ENCODE measurements at regions not wholly inside any gene's neighbourhood (a gene's known extent, or its start where the extent isn't known, plus 50 kb on each side); places are given as distances from the start of the nearest gene placed in this dataset.

GRCh38 chr6:117829594-117830319 lies 77.3 kb upstream of the SLC35F1 start:
- H3K9me3 ChIP-seq (ENCODE audit: control insufficient read depth, low read length) = no peaks in the 10 kb centered on the region
- H3K27ac ChIP-seq (ENCODE audit: low read depth, low read length, severe bottlenecking) = peak overlapping the region; percentile 68
- no peaks in the 10 kb centered on the region for H3K36me3 ChIP-seq (ENCODE audit: control insufficient read depth, insufficient read depth, low read length)
- no peaks in the 10 kb centered on the region for H3K4me1 ChIP-seq (ENCODE audit: control insufficient read depth, insufficient read depth, low read length, poor library complexity, severe bottlenecking)
- H3K4me3 ChIP-seq (ENCODE audit: extremely low read depth, insufficient read depth, low read length, poor library complexity, severe bottlenecking) = peak overlapping the region; percentile 41
- WGBS, 2 experiments (ENCODE audit: insufficient coverage in 2 of 2) = 0 to 60% methylated on average over 1 of the region's 8 CpGs

- 61 to 88% methylated on average over 2 of the region's 3 CpGs for WGBS, 2 experiments (ENCODE audit: insufficient coverage in 2 of 2)
- H3K4me1 ChIP-seq (ENCODE audit: control insufficient read depth, insufficient read depth, low read length, poor library complexity, severe bottlenecking) = no peaks in the 10 kb centered on the region
- no peaks in the 10 kb centered on the region for H3K9me3 ChIP-seq (ENCODE audit: control insufficient read depth, low read length)
- no peak overlapping the region for H3K27ac ChIP-seq (ENCODE audit: low read depth, low read length, severe bottlenecking)
- no peaks in the 10 kb centered on the region for H3K36me3 ChIP-seq (ENCODE audit: control insufficient read depth, insufficient read depth, low read length)
- no peak overlapping the region for H3K4me3 ChIP-seq (ENCODE audit: extremely low read depth, insufficient read depth, low read length, poor library complexity, severe bottlenecking)
These were observed 69.8 kb upstream of the SLC35F1 start for GRCh38 chr6:117837261-117837660.

- 20% methylated on average over 1 of the region's 2 CpGs; no CpG with 5 or more reads in 1 of the 2 experiments for WGBS, 2 experiments (ENCODE audit: insufficient coverage in 2 of 2)
- H3K4me3 ChIP-seq (ENCODE audit: extremely low read depth, insufficient read depth, low read length, poor library complexity, severe bottlenecking) = no peak overlapping the region
- no peaks in the 10 kb centered on the region for H3K36me3 ChIP-seq (ENCODE audit: control insufficient read depth, insufficient read depth, low read length)
- H3K27ac ChIP-seq (ENCODE audit: low read depth, low read length, severe bottlenecking) = no peak overlapping the region
- no peaks in the 10 kb centered on the region for H3K9me3 ChIP-seq (ENCODE audit: control insufficient read depth, low read length)
- no peaks in the 10 kb centered on the region for H3K4me1 ChIP-seq (ENCODE audit: control insufficient read depth, insufficient read depth, low read length, poor library complexity, severe bottlenecking)
These were observed 66.5 kb upstream of the SLC35F1 start for GRCh38 chr6:117840541-117840983.

DNA sequence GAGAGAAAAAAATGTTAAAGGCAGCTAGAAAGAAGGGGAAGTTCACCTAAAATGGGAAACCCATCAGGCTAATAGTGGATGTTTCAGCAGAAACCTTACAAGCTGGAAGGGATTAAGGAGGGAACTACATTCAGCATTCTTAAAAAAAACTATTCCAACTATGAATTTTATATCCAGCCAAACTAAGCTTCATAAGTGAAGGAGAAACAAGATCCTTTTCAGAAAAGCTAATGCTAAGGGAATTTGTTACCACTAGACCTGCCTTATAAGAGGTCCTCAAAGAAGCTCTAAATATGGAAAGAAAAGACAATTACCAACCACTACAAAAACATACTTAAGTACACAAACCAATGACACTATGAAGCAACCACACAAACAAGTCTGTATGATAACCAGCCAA lies 59.2 kb upstream of the SLC35F1 start:
- Histone ChIP-seq H3K9me3 (ENCODE audit: control insufficient read depth, low read length) (no peaks in the 10 kb centered on the region), H3K27ac (ENCODE audit: low read depth, low read length, severe bottlenecking) (no peak overlapping the region), H3K4me1 (ENCODE audit: control insufficient read depth, insufficient read depth, low read length, poor library complexity, severe bottlenecking) (no peaks in the 10 kb centered on the region), H3K4me3 (ENCODE audit: extremely low read depth, insufficient read depth, low read length, poor library complexity, severe bottlenecking) (no peak overlapping the region), H3K36me3 (ENCODE audit: control insufficient read depth, insufficient read depth, low read length) (no peaks in the 10 kb centered on the region)

DNA sequence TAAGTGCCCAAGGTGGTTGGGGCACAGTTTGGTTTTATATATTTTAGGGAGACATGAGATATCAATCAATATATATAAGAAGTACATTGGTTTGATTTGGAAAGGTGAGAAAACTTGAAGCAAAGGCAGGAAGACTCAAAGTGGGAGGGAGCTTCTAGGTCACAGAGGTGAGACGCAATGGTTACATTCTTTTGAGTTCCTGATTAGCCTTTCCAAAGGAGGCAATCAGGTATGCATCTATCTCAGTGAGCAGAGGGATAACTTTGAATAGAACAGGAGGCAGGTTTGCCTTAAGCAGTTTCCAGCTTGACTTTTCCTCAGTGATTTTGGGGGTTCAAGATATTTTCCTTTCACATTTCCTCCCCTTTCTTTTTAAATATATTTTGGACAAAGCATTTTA lies 58.0 kb upstream of the SLC35F1 start:
- Histone ChIP-seq H3K4me3 (ENCODE audit: extremely low read depth, insufficient read depth, low read length, poor library complexity, severe bottlenecking) (no peak overlapping the region), H3K4me1 (ENCODE audit: control insufficient read depth, insufficient read depth, low read length, poor library complexity, severe bottlenecking) (no peaks in the 10 kb centered on the region), H3K36me3 (ENCODE audit: control insufficient read depth, insufficient read depth, low read length) (no peaks in the 10 kb centered on the region), H3K27ac (ENCODE audit: low read depth, low read length, severe bottlenecking) (no peak overlapping the region), H3K9me3 (ENCODE audit: control insufficient read depth, low read length) (no peaks in the 10 kb centered on the region)
- WGBS, 2 experiments (ENCODE audit: insufficient coverage in 2 of 2) = 60 to 100% methylated on average over 1 of the region's 1 CpG

Measured in mesodermal cell (in vitro differentiated cells).